ENCODE measurements at regions not wholly inside any gene's neighbourhood (a gene's known extent, or its start where the extent isn't known, plus 50 kb on each side); places are given as distances from the start of the nearest gene placed in this dataset.
"Not testable (repeated sequence)": the region's sequence is repeated elsewhere in the genome, so short reads cannot be mapped to it uniquely, and the experiment has no call there.

- DNase-seq (ENCODE audit: low read depth in 2 of 2) = no peak
These were observed 327.3 kb upstream of the NOX3 start for GRCh38 chr6:155782739-155783459.

DNA sequence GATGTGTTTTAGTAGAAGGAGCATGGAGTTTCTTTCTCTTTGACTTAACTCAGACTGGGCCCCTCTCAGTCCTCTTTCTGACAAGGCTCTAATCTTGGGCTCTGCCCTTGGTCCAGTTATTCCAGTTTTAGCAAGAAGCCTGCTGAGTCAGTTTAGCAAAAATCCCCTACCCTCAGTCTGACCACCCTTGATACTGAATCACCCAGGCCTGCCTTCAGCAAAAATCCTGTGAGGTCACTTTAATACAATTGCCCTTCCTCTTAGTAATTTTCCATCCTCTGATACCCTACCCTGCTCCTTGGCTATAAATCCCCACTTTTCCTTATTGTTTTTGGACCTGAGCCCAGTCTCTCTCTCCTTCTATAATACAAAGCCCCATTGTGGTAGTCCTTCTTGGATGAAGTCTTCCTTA lies 326.7 kb upstream of the NOX3 start:
- DNase-seq (ENCODE audit: low read depth in 2 of 2) = no peak

- DNase-seq (ENCODE audit: low read depth in 2 of 2) = no peak
These were observed 323.8 kb upstream of the NOX3 start for GRCh38 chr6:155779456-155779855.

DNA sequence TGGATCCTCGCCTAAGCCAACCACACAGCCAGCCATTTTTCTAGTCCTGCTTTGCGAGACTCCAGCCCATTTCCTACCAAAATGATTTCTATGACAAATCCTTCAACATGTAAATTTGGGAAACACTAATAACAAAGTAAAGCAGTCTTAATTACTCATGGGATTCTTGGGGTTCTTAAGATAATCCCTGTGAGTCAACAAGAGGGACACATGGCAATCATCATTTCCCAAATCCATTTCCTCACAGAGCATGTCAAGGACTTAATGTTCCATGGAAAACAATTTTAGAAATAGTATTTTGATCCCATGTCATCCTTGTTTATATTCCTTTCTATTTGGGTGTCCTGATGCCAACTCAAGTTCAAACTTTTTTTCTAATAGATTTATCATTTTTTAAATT lies 322.7 kb upstream of the NOX3 start:
- no peak for DNase-seq (ENCODE audit: low read depth in 2 of 2)

DNA sequence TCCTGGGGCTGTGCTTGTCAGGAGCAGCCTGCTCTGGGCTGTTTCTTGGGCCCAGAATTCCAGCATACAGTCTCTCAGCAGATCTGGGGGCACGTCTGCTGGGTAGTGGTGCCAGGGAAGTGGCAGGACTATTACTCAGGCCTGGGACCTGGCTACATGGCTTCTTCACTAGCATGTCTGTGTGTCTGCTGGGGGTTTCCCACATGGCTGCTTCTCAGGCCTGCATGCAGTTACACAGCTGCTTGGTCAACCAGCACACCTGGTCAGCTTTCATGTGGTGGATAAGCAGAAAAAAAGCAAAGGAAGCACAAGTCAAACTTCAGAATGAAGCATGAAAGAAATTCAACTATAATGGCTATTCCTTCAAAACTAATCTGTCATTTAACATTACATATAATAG lies 316.2 kb upstream of the NOX3 start:
- DNase-seq (ENCODE audit: low read depth in 2 of 2) = no peak

DNA sequence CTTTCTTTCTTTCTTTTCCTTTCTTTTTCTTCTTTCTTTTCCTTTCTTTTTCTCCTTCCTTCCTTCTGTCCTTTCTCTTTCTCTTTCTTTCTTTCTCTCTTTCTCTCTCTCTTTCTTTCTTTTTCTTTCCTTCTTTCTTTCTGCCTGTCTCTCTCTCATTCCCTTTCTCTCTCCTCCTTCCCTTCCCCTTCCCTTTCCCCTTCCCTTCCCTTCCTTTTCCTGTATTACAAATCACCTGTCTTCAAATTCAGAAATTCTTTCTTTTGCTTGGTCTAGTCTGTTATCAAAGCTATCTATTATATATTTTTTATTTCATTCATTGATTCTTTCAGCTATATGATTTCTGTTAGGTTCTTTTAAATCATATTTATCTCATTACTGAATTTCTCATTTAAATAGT lies 315.2 kb upstream of the NOX3 start:
- DNase-seq (ENCODE audit: low read depth in 2 of 2) = no peak

- DNase-seq (ENCODE audit: low read depth in 2 of 2) = no peak
These were observed 314.7 kb upstream of the NOX3 start for GRCh38 chr6:155770313-155770712.

GRCh38 chr6:155765275-155766194 lies 309.9 kb upstream of the NOX3 start:
- DNase-seq (ENCODE audit: low read depth in 2 of 2) = no peak

GRCh38 chr6:155762649-155763048 lies 307.0 kb upstream of the NOX3 start:
- no peak for DNase-seq (ENCODE audit: low read depth in 2 of 2)

DNA sequence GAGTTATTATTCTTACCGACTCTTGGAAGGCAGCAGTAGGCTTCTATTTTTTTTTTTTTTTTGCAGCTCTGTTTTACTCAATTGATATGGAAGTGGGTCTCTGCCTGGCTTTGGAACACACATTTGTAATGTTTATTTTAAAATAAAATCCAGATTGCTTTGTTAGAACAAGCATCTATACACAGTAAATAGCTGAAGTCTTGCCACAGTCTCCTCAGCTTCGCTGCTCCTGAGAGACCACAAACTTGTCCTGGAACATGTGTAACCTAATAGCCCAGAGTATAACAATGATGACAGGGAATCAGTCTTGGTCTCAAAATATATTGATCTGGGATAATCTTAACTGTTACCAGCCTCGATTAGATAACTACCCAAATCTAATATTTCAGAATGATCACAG lies 299.8 kb upstream of the NOX3 start:
- DNase-seq (ENCODE audit: low read depth in 2 of 2) = no peak

DNA sequence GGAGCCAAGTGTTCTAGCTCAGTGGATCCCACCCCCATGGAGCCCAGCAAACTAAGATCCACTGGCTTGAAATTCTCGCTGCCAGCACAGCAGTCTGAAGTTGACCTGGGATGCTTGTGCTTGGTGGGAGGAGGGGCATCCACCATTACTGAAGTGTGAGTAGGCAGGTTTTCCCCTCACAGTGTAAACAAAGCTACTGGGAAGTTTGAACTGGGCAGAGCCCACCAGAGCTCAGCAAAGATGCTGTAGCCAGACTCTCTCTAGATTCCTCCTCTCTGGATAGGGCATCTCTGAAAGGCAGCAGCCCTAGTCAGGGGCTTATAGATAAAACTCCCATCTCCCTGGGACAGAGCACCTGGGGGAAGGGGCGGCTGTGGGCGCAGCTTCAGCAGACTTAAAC lies 293.1 kb upstream of the NOX3 start:
- DNase-seq (ENCODE audit: low read depth in 2 of 2) = not testable (repeated sequence)

- DNase-seq (ENCODE audit: low read depth in 2 of 2) = no peak
These were observed 291.9 kb upstream of the NOX3 start for GRCh38 chr6:155747491-155747890.

GRCh38 chr6:155740781-155741399 lies 285.3 kb upstream of the NOX3 start:
- DNase-seq (ENCODE audit: low read depth in 2 of 2) = no peak

DNA sequence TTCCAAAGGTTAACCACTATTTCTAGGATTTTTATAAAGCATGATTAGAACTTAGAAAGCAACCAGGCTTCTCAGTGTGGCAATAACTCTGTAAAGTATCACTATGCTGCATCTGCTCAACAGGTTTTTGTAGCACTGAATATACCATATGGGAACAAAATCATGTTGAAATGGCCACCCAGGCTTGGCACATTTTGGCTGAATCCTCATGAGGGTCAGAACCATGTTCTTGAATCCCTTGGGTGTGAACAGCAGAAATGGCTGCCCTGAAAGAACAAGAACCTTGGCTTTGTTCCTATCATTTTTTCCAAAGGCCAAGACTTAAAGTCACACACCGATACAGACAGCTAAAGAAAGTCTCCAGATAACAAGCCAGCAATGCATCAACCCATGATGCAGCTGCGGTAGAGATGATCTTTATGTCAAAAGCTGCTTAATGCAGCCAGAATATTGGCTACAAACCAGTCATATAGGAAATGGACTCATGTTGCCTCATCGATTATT lies 283.0 kb upstream of the NOX3 start:
- DNase-seq (ENCODE audit: low read depth in 2 of 2) = no peak

DNA sequence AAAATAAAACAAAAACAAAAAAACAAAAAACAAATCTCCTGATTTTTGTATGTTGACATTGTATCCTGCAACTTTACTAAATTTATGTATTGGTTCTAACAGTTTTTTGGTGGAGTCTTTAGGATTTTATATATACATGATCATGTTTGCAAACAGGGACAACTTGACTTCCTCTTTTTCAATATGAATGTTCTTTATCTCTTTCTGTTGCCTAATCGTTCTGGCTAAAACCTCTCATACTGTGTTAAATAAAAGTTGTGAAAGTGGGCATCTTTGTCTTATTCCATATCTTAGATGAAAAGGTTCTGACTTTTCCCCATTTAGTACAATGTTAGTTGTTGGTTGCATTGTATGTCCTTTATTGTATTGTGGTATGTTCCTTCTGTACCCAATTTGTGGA lies 261.7 kb upstream of the NOX3 start:
- DNase-seq (ENCODE audit: low read depth in 2 of 2) = no peak

DNA sequence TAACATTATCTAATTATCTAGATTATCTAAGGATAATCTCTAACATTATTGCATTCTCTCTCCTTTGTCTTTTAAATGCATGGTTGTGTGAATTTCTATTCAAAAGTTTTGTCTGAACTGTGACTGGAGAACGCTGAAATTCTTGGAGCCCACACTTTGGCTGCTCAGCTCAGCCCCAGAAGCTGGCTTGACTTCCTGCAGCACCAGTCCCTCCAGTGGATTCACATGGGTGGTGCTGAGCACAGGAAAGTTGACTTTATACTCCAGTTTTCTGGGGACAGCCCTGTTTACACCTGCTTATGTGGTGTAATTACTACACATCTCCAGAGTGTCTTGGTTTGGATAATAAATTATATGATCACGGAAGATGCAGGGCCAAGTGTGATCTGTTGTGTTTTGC lies 255.1 kb upstream of the NOX3 start:
- DNase-seq (ENCODE audit: low read depth in 2 of 2) = no peak

DNA sequence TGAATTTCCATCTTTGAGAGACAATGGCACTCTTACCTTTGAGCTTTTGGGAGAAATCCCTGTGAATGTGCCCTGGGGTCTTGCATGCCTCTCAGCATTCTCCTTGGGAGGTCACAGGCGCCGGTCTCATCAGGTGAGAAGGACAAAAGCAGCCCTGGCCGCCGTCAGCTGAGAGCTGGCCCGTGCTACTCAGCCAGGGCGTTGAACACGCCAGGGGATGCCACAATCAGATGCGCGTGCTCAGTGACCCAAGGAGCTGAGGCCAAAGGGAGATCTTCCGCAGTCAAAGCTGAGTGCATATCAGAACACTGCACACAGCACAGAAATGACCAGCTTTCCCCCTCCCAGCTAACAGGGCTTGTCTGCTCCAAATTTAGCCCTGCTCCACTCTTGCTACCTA lies 253.6 kb upstream of the NOX3 start:
- DNase-seq (ENCODE audit: low read depth in 2 of 2) = no peak

- DNase-seq (ENCODE audit: low read depth in 2 of 2) = no peak
These were observed 252.5 kb upstream of the NOX3 start for GRCh38 chr6:155708100-155708499.

- DNase-seq (ENCODE audit: low read depth in 2 of 2) = no peak
These were observed 251.2 kb upstream of the NOX3 start for GRCh38 chr6:155706806-155707205.

GRCh38 chr6:155706341-155706740 lies 250.7 kb upstream of the NOX3 start:
- no peak for DNase-seq (ENCODE audit: low read depth in 2 of 2)

GRCh38 chr6:155701342-155701741 lies 245.7 kb upstream of the NOX3 start:
- no peak for DNase-seq (ENCODE audit: low read depth in 2 of 2)

- no peak for DNase-seq (ENCODE audit: low read depth in 2 of 2)
These were observed 239.9 kb upstream of the NOX3 start for GRCh38 chr6:155695495-155695894.

DNA sequence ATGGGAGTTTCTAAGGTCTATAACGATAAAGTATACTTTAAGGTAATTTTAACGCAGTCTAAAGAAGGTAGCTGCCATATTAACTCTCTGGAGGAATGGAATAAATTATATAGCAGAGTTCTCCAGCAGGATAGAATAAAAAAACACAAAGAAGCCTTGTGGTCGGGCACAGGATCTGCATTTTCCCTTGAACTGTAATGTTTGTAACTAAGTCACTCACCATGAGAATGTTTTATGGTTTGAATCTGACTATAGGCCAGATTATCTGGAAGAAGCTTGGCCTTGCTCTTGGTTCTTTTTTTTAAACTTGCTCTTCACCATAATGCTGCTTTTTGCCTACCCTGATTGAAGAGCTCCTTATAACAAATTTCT lies 238.8 kb upstream of the NOX3 start:
- no peak for DNase-seq (ENCODE audit: low read depth in 2 of 2)

All from activated CD4-positive, alpha-beta T cell treated with anti-CD3 and anti-CD28 coated beads for 24 hours (primary cell).